Ammon's horn (tissue), 1 donor: ENCODE measurements at regions not wholly inside any gene's neighbourhood (a gene's known extent, or its start where the extent isn't known, plus 50 kb on each side); places are given as distances from the start of the nearest gene placed in this dataset.
A peak's percentile ranks its signal among the peaks of the same experiment; 100 is the strongest.

ENCODE experiments used
- DNase-seq: peaks from one replicate; pipeline ENCODE4 v3.0.0-alpha.2; 2016; ENCODE audit warnings: low spot score

DNA sequence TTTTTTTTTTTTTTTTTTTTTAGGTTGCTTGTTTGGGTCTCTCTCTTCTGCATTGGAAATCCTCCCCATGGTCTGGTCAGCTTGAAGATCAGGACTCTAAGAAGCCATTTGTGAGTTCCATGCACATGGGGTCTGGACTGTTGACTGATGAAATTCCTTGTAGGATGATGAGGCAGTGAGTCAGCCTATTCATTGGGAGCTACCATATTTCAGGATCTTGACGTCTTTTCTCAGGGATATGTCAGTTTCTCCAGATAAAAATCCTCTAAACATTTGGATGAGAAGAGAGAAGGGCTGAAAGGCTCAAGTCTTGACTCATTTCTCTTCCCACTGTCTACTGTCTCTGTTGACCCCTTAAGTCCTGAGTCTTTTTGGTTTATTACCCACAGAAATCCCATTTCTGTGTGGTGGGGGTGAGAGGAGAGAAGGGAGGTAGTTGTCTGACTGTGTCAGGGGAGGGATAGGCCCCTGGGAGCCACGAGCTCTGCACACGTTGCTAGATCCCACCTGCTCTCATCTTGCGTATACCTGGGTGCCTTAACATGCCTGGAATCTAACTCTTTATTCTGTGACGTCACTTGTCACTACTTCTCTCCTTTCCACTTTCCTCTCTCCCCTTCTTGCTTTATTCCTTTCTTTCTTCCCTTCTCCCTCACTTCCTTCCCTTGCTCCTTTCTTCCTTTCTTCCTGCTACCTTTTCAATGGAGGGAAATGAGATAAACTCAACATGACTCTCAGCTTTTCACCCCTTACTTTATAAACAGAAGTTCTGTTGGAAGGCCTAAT, 333.1 kb upstream of the XYLT1 start:
- DNase-seq: no peak

DNA sequence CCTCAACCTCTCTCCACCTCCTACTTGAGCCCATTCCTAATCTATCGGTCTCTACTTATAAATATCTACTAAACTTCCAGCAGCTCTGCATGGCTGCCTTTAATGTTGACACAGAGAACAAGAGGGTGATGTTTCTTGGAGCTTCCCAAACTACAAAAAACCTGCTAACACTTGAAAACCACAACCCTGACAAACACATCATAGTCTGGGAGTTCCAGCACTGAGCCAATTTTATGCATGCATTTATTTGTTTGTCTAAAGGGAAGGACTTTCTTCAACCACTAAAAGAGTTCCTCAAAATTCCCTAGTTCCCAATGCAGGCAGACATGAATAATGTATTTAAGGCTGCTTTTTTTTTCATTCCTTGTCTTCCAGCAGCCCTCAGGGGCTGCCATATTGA, 331.8 kb upstream of the XYLT1 start:
- DNase-seq: no peak

DNA sequence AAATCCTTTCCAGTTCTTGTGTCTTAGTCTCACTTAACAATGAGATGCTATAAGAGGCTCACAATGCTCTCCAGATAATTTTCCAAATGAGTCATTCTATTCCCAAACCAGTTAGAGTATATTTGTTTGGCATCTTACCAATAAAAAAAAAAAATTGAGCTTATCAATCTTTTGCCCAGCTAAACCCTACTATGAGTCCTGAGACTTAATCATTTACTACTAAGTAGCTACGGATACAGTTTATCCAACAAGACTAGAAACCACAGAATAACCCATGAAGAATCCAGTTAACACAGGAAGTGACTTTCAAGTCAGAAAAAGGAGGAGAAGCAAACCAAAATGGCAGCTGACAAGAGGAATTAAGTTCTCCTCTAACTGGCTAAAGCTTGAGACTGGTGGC, 330.3 kb upstream of the XYLT1 start:
- no peak for DNase-seq

DNA sequence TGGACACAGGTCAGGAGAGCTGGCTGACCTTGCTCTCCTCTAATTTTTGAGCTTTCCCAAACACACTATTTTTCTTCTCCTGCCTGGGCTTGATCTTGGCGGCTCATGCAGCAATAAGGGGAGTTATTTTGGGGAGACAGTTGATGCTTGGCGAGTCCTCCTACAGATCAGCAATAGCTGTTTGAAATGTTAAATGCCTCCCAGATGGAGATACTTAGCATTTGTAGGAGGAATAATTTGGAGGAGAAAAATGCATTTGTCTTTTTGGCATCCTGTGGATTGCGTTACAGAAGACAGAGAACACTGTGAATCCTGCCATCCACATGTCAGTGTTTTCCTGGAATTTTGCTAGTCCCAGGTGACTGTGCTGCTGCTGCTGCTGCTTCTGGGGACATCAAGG, 328.0 kb upstream of the XYLT1 start:
- peak; percentile 53 for DNase-seq

DNA sequence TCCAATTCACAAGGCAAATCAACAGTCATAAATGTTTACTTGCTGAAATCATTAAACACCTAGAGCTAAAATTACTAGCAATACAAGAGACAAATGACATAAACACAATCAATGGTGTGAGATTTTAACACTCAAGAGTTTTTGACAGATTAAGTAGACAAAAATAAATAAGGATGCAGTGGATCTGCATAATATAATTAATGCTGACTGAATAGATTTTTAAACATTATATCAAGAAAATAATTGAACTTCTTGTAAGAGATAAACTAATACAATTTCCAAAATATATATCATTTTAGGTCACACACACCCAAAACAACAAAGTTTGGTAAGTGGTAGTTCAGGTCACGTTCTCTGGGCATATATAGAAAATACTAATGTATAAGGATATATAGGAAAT, 322.6 kb upstream of the XYLT1 start:
- DNase-seq: no peak

DNA sequence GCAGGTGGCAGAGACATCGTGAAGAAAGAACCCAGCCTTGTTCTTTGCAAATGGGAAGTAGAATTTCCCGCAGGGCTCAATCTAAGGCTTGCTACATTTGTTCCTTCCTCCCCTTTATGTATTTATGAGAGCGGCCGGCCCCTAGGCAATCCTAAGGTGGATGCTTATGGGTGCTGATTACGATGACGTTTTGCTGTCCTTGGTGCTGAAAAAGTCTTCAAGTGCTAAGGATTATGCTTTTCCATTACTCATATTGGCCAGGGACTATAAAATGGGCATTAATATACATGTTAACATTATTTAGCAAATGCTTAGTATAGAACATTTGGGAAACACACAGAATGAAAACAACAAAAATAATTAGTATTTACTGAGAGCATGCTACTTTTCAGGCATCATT, 313.3 kb upstream of the XYLT1 start:
- no peak for DNase-seq

DNA sequence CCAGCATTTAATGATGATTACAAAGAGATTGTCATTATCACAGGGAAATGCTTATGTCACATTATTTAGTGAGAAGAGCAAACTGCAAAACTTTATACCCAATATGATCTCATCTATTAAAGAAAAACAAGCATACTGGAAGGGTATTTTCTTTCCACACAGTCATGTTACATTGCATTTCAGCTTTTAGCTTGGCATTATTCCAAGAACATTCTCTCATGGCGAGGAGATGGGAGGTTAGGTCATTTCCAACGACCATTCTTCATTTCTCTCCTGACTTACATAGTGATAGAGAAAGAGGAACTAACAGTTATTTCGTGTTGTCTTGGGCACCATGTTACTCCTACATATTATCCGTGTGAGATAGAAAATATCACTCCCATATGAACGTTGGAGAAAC, 309.4 kb upstream of the XYLT1 start:
- no peak for DNase-seq

DNA sequence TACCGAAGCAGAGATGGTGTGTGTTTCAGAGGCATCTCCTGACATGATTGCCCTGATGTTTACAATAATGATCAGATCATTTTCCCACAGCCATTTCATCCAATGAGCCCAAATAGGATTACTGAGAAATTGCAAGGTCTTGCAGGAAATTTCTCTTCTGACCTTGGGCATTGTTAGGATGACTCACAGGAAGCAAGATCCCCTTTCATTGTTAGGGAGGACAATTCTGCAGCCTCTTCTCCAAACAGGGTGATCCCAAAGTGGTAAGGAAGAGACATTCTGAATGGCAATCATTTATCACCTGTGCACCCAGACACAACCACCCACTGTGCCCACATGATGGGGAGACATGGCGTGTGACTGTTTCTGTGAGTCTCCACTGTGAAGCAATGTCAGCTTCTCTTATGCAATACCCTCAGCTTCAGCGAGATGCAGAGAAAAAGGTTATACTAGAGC, 306.7 kb upstream of the XYLT1 start:
- no peak for DNase-seq

DNA sequence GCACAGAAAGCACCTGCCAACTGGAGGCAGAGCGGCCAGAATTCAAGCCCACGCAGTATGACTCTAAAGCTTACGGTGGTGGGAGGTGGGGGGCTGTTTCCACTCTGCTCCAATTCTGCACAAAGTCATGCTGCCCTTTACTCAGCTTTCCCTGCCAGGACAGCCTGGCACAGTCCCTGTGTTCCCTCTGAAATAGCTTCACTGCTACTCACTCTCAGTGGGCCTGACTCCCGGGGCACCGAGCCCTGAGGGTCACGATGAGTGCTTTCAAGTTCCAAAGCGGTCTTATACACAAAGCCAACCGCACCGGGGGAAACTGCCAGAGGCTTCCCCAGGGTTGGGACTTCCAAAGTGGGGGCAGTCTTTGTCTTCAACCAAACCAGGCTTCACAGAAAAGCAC, 306.1 kb upstream of the XYLT1 start:
- peak; percentile 61 for DNase-seq

DNA sequence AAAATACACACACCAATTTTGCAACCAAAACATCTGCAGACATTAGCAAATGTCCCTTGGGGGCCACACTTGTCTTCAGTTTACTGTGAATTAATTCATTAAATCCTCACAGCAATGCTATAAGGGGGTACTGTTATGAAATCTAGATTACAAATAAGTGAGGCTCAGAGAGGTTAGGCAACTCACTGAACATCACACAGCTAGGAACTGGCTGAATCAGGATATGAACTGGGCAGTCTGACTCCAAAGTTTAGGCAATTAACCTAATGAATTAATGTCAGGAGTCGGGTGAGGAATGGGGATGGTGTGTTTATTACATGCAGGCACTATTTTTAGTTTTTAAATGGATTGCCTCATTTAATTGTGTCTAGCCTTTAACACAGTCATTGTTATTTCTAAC, 305.7 kb upstream of the XYLT1 start:
- no peak for DNase-seq

DNA sequence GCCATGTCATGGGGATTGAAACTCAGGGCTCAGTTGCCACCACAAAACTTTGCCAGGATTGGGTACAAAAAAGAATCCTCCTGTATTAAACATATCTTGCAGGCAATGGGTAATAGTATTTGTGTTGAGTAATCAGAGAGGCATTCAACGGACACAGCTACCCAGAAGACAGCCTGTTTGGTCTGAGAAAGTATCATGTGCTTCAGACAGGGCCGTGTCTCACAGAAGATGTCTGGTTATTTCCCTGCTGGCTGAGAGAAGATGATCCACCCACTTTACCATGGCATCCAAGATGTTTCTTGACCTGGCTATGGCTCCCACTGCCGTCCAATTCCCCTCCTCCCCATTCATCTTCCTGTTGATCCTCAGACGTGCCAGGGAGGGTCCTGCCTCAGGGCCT, 304.3 kb upstream of the XYLT1 start:
- no peak for DNase-seq

DNA sequence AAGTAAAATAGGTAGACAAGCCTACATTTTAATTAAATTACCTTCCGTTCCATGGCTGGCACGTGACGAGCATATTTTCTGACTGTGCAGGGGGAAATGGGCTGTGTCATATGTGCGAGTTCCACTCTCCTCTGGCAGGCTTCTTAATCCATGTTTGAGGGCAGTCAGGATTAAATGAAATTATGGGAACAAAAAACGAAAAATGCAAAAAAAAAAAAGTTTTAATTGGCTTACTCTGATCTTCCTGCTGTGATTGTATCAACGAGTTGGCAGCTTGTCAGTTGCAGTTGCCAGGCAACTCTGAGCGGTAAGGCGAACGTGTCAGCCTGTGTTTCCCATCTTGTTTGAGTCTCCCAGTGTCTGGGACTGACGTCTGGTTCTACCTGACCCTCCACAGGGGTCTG, 302.9 kb upstream of the XYLT1 start:
- DNase-seq: peak; percentile 76

DNA sequence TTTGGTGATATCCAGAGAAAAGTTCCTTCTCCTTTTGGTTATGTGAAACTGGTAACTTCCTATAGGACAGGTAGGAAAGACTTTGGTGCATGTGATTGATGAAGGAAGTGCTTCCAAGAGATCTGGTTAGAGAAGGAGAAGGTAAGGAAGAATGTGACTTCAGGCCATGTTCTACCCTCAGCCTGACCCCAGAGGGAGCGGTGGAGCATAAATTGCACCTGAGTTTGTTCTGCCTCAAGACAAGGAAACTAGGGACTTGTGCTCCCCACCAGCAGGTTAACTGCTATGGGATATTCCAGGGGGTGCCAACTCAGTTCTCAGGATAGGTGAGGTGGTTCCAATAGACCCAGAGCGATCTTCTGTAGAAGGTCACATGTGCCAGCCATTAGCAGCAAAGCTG, 299.3 kb upstream of the XYLT1 start:
- DNase-seq: no peak

DNA sequence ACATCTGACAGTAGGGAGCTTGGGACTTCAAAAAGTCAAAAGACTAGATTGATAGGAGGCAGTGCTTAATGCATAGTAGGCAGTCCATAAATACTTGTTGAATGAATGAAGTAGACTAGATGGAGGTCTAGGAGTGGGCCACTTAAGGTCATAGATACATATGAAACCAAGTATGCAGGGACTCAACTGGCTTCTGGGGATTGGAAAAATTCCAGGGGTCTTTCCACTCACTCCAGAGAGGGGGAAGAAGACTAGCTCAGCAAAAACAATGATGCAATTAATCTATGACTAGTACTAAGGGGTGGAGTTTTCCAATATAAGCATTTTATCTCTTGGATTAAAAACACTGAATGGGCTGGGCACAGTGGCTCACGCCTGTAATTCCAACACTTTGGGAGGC, 298.3 kb upstream of the XYLT1 start:
- DNase-seq: no peak

DNA sequence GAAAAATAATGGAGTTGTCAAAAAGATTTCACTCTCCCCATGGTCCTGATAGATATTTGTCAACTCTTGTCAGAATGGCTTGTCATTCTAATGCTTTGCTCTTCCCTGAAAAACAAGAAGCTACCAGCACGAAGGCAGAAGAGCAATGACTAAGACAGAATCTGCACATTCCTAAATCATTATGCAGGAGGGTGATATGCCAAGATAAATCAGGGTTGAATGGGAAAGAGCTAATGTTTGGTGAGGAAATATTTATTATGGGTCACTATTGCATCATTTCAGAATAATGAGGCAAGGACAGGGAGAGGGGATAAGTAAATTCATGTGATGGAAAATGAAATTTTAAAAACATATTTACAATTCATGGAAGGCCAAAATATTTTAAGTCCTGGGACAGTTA, 297.5 kb upstream of the XYLT1 start:
- DNase-seq: no peak

DNA sequence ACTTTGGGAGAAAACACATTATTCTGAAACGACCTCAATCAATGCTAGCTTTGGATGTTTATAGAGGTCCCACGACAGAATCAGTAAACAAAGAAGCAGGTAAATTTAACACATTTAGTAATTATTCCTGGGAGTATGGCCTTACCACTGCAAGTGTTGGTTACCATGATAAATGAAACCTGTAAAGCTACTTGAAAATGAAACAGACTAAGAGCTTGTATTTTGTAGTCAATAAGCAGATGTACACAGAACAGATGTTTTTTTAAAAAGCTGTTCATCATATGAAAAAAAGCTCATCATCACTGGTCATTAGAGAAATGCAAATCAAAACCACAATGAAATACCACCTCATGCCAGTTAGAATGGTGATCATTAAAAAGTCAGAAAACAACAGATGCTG, 295.3 kb upstream of the XYLT1 start:
- DNase-seq: no peak

DNA sequence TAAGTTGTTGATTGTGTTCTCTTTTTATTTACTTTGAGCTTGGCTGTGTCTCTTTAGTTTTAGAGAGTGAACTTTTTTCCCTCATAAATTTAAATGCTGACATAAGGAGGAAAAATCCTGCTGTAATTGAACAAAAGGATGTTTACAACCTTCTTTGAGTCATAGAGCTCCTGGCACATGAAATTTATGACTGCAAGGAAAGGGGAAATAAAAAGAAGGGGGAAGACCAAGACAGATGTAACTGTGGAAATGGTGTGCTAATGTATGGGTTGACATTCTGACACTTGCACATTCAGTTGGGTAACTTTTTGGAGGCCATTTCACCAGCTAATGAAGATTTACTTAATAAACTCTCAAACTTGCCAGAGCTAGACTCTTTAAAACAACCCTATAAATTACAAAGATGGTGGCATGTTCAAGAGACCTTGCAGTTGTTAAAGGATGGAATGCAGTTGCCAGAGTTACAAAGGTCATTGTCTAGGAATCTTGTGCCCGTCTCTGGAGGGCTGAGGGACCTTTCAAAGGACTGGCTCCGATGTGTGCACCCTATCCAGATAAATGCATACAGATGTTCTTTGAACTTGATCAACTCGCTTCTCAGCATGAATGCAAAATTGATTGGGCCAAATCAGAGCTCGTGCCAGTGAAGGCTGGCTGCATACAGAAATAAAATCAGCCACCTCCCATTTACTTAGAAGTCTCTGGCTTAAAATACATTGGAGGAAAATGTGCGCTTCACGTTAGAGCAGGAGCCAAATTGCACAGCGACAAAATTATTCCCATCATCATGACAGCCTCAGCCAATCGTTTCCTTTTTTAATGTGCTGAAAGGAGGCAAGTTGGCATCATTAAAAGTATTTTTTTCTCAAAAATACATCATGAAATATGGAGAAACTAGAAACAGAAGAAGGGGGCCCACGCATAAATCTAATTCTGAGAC, 289.0 kb upstream of the XYLT1 start:
- no peak for DNase-seq

DNA sequence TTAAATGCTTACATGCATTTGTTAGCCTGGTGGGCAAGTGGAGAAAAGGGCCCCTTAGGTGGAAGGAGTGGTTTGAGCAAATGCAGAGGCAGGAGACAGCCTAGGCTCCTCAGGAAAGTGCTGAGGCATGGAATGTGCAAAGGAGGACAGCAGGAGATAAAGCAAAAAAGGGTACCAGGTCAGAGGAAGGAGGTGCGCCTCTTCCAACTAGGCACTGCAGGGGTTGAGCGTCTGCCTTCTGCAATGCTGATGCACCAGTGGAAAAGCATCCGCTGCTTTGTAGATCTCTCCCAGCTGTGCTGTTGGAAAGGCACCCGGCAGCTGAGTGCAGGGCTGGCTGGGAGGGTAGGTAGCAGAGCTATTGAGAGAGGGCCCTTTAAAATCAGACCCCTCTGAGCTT, 287.0 kb upstream of the XYLT1 start:
- DNase-seq: no peak

DNA sequence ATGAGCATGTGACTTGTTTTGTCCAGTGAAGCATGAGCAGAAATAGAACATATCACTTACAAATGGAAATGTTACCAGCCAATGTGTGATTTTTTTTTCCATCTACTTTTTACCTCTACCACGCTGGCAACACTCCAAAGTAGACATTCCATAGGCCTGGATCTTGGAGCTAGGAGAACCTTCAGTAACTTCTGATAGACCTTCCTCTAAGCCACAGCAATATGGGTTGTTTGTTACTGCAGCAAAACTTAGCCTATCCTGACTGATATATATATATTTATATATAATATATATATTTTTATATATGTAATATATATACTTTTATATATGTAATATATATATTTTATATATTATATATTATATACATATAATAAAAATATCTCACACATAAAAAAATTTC, 284.4 kb upstream of the XYLT1 start:
- DNase-seq: no peak

DNA sequence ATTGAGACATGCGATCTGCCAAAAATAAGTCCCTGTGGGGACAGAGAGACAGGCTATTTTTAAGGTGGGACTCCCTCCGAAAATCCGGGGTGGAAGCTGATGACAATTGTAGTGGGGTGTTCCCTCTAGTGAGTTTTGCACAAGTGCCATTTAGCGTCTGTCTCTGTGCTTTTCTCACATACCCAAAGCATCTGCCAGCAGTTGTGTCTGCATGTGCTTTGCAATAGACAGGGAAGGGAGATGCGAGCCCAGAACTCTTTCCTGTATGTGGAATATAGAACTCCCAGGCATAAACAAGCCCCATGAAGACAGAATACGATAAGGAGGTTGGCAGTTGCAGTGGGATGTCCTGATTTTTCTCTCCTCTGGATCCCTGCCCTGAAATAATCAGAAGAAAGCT, 282.7 kb upstream of the XYLT1 start:
- DNase-seq: no peak

DNA sequence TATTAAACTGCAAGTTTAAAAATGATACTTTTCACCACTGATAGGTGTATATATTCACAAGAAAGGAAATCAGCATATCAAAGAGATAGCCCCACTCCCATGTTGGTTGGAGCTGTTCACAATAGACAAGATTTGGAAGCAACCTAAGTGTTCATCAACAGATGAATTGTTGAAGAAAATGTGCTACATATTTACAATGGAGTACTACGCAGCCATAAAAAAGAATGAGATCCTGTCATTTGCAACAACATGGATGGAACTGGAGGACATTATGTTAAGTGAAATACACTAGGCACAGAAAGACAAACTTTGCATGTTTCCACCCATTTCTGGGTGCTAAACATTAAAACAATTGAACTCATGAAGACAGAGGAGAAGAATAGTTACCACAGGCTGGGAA, 278.9 kb upstream of the XYLT1 start:
- DNase-seq: no peak

DNA sequence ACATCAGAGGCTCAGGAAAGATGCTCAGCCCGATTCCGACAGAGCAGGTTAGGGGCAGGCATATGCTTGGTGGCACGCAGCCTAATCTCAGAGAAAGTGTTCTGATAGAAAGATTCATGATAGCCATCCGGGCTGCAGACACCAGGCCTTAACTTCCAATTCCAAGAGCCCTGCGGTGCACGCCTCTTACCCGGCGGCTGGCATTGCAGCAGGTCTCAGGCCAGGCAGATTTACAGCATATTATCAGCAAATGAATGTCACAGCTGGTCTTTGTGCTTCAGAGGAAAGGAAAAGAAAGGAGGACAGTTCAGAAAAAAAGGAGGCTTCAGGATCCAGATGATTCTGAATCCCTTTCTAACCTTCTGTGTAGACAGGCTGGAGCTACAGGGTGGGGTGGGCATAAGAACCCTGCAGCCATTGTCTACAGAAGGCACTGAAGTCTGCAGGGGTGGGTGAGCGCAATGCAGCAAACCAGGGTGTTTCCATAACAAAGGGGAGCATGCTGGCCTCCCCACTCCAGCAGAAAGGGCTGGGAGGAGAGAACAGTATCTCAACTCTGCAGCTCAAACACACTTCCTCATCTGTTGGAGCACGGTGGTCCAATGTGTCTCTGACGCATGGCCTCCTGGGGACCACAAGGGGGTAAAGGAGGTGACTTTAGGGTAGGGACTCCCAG, 277.4 kb upstream of the XYLT1 start:
- DNase-seq: no peak
